Activated CD4-positive, alpha-beta memory T cell treated with anti-CD3 and anti-CD28 coated beads for 36 hours (primary cell): ENCODE measurements at regions not wholly inside any gene's neighbourhood (a gene's known extent, or its start where the extent isn't known, plus 50 kb on each side); places are given as distances from the start of the nearest gene placed in this dataset.
"Not testable (repeated sequence)": the region's sequence is repeated elsewhere in the genome, so short reads cannot be mapped to it uniquely, and the experiment has no call there.

ENCODE experiments used
- CTCF ChIA-PET: fragments of 350-600 bp; sonication (Branson Sonifier 250); formaldehyde crosslinking; loops from one replicate; lab custom pipeline; 2021; ENCODE audit warnings: antibody characterized with exemption, inconsistent platforms; lab: Charles Lee
- POLR2A ChIA-PET: fragments of 350-600 bp; sonication (Branson Sonifier 250); formaldehyde crosslinking; loops from one replicate; lab custom pipeline; 2021; ENCODE audit warnings: antibody characterized with exemption; lab: Charles Lee
- DNase-seq: peaks from one replicate; pipeline ENCODE4 v3.0.0-alpha.2; 2020
- H3K27ac Mint-ChIP-seq: one replicate; pipeline ENCODE4 v1.8.0; 2021; ENCODE audit warnings: mixed read lengths
- H3K27me3 Mint-ChIP-seq: one replicate; pipeline ENCODE4 v1.8.0; 2021; ENCODE audit warnings: mixed read lengths
- H3K36me3 Mint-ChIP-seq: one replicate; pipeline ENCODE4 v1.8.0; 2021; ENCODE audit warnings: mixed read lengths
- H3K4me1 Mint-ChIP-seq: one replicate; pipeline ENCODE4 v1.8.0; 2021; ENCODE audit warnings: low read depth, mixed read lengths
- H3K4me3 Mint-ChIP-seq: one replicate; pipeline ENCODE4 v1.8.0; 2021; ENCODE audit warnings: mild to moderate bottlenecking, mixed read lengths
- H3K9me3 Mint-ChIP-seq: one replicate; pipeline ENCODE4 v1.8.0; 2021; ENCODE audit warnings: mixed read lengths
- intact Hi-C: fragments of 100-400 bp; cut with micrococcal nuclease; formaldehyde crosslinking; loops from one replicate; pipeline ENCODE4 v1.15.1; 2023

GRCh38 chr18:30689216-30689615 is 353.3 kb downstream of the DSC3 start:
- intact Hi-C loops: no loop called here
- Mint-ChIP-seq H3K36me3 (no peaks in the 10 kb centered on the region), H3K4me3 (no peak overlapping the region), H3K27me3 (no peaks in the 10 kb centered on the region), H3K4me1 (no peaks in the 10 kb centered on the region), H3K27ac (no peak overlapping the region), H3K9me3 (peaks cover 18% of the 10 kb centered on the region)
- no peak for DNase-seq
- ChIA-PET CTCF (no interaction called here), POLR2A (no interaction called here)

- H3K9me3 Mint-ChIP-seq: peaks cover 18% of the 10 kb centered on the region
- H3K27me3 Mint-ChIP-seq: no peaks in the 10 kb centered on the region
- intact Hi-C loops: no loop called here
- ChIA-PET CTCF (no interaction called here), POLR2A (no interaction called here)
- no peaks in the 10 kb centered on the region for H3K4me1 Mint-ChIP-seq
- DNase-seq: no peak
- no peak overlapping the region for H3K4me3 Mint-ChIP-seq
- no peak overlapping the region for H3K27ac Mint-ChIP-seq
- no peaks in the 10 kb centered on the region for H3K36me3 Mint-ChIP-seq
Observed at GRCh38 chr18:30687501-30687900, 355.0 kb downstream of the DSC3 start.

GRCh38 chr18:30684825-30685481 is 357.6 kb downstream of the DSC3 start:
- Mint-ChIP-seq H3K9me3 (peaks cover 18% of the 10 kb centered on the region), H3K36me3 (no peaks in the 10 kb centered on the region), H3K4me3 (no peak overlapping the region), H3K27me3 (no peaks in the 10 kb centered on the region), H3K4me1 (no peaks in the 10 kb centered on the region), H3K27ac (no peak overlapping the region)
- intact Hi-C loops: no loop called here
- CTCF ChIA-PET: no interaction called here
- POLR2A ChIA-PET: no interaction called here
- DNase-seq: no peak

GRCh38 chr18:30683836-30684235 is 358.7 kb downstream of the DSC3 start:
- ChIA-PET CTCF (no interaction called here), POLR2A (no interaction called here)
- Mint-ChIP-seq H3K4me3 (no peak overlapping the region), H3K9me3 (peaks cover 15% of the 10 kb centered on the region), H3K36me3 (no peaks in the 10 kb centered on the region), H3K27me3 (no peaks in the 10 kb centered on the region), H3K27ac (no peak overlapping the region), H3K4me1 (no peaks in the 10 kb centered on the region)
- no peak for DNase-seq
- intact Hi-C loops: no loop called here

- intact Hi-C loops: no loop called here
- Mint-ChIP-seq H3K4me1 (no peaks in the 10 kb centered on the region), H3K36me3 (no peaks in the 10 kb centered on the region), H3K27me3 (no peaks in the 10 kb centered on the region), H3K9me3 (peaks cover 9% of the 10 kb centered on the region), H3K27ac (no peak overlapping the region), H3K4me3 (no peak overlapping the region)
- POLR2A ChIA-PET: no interaction called here
- CTCF ChIA-PET: no interaction called here
- DNase-seq: no peak
Observed at GRCh38 chr18:30682672-30683071, 359.9 kb downstream of the DSC3 start.

GRCh38 chr18:30679285-30679930 is 363.1 kb downstream of the DSC3 start:
- intact Hi-C loops: no loop called here
- Mint-ChIP-seq H3K27ac (no peak overlapping the region), H3K4me3 (no peak overlapping the region), H3K9me3 (no peaks in the 10 kb centered on the region), H3K4me1 (no peaks in the 10 kb centered on the region), H3K27me3 (no peaks in the 10 kb centered on the region), H3K36me3 (no peaks in the 10 kb centered on the region)
- ChIA-PET CTCF (interaction anchor here (0.5 kb wide), 1 partner anchor 312 kb away, joined by 3 read pairs; no protein-coding TSS in a partner anchor), POLR2A (no interaction called here)
- no peak for DNase-seq

- H3K4me3 Mint-ChIP-seq, intact Hi-C loops, H3K36me3 Mint-ChIP-seq, H3K27ac Mint-ChIP-seq, CTCF ChIA-PET, H3K4me1 Mint-ChIP-seq, H3K9me3 Mint-ChIP-seq, POLR2A ChIA-PET, DNase-seq, H3K27me3 Mint-ChIP-seq: not testable (repeated sequence)
Observed at GRCh38 chr18:30677813-30678212, 364.7 kb downstream of the DSC3 start.

GRCh38 chr18:30676053-30676480 is 366.5 kb downstream of the DSC3 start:
- Mint-ChIP-seq H3K27ac (no peak overlapping the region), H3K9me3 (peaks cover 2% of the 10 kb centered on the region), H3K36me3 (no peaks in the 10 kb centered on the region), H3K4me3 (no peak overlapping the region), H3K4me1 (no peaks in the 10 kb centered on the region), H3K27me3 (no peaks in the 10 kb centered on the region)
- ChIA-PET POLR2A (no interaction called here), CTCF (no interaction called here)
- no peak for DNase-seq
- intact Hi-C loops: no loop called here

- H3K27ac Mint-ChIP-seq: no peak overlapping the region
- no peak overlapping the region for H3K4me3 Mint-ChIP-seq
- CTCF ChIA-PET: no interaction called here
- H3K27me3 Mint-ChIP-seq: no peaks in the 10 kb centered on the region
- no peak for DNase-seq
- peaks cover 5% of the 10 kb centered on the region for H3K9me3 Mint-ChIP-seq
- no peaks in the 10 kb centered on the region for H3K36me3 Mint-ChIP-seq
- POLR2A ChIA-PET: no interaction called here
- no peaks in the 10 kb centered on the region for H3K4me1 Mint-ChIP-seq
- intact Hi-C loops: no loop called here
Observed at GRCh38 chr18:30675493-30675892, 367.0 kb downstream of the DSC3 start.

GRCh38 chr18:30675072-30675471 is 367.5 kb downstream of the DSC3 start:
- H3K4me3 Mint-ChIP-seq: no peak overlapping the region

GRCh38 chr18:30674596-30674995 is 367.9 kb downstream of the DSC3 start:
- CTCF ChIA-PET: no interaction called here
- H3K27me3 Mint-ChIP-seq: no peaks in the 10 kb centered on the region
- no peak overlapping the region for H3K4me3 Mint-ChIP-seq
- POLR2A ChIA-PET: no interaction called here
- H3K36me3 Mint-ChIP-seq: no peaks in the 10 kb centered on the region
- H3K9me3 Mint-ChIP-seq: peaks cover 10% of the 10 kb centered on the region
- no peak overlapping the region for H3K27ac Mint-ChIP-seq
- H3K4me1 Mint-ChIP-seq: no peaks in the 10 kb centered on the region
- DNase-seq: no peak
- intact Hi-C loops: no loop called here

More at GRCh38 chr18:30675072-30675471, 367.5 kb downstream of the DSC3 start:
- intact Hi-C loops: no loop called here
- no peaks in the 10 kb centered on the region for H3K36me3 Mint-ChIP-seq
- no peaks in the 10 kb centered on the region for H3K27me3 Mint-ChIP-seq
- POLR2A ChIA-PET: no interaction called here
- DNase-seq: no peak
- H3K4me1 Mint-ChIP-seq: no peaks in the 10 kb centered on the region
- CTCF ChIA-PET: no interaction called here
- H3K27ac Mint-ChIP-seq: no peak overlapping the region
- peaks cover 9% of the 10 kb centered on the region for H3K9me3 Mint-ChIP-seq

GRCh38 chr18:30672439-30672838 is 370.1 kb downstream of the DSC3 start:
- H3K36me3 Mint-ChIP-seq, DNase-seq, POLR2A ChIA-PET, H3K27ac Mint-ChIP-seq, intact Hi-C loops, H3K4me3 Mint-ChIP-seq, H3K27me3 Mint-ChIP-seq, CTCF ChIA-PET, H3K4me1 Mint-ChIP-seq: not testable (repeated sequence)
- H3K9me3 Mint-ChIP-seq: peaks cover 15% of the 10 kb centered on the region

- no peak overlapping the region for H3K4me3 Mint-ChIP-seq
- H3K27ac Mint-ChIP-seq: no peak overlapping the region
- POLR2A ChIA-PET: no interaction called here
- peaks cover 17% of the 10 kb centered on the region for H3K9me3 Mint-ChIP-seq
- DNase-seq: no peak
- CTCF ChIA-PET: no interaction called here
- no peaks in the 10 kb centered on the region for H3K27me3 Mint-ChIP-seq
- no peaks in the 10 kb centered on the region for H3K4me1 Mint-ChIP-seq
- intact Hi-C loops: no loop called here
- no peaks in the 10 kb centered on the region for H3K36me3 Mint-ChIP-seq
Observed at GRCh38 chr18:30658306-30658705, 384.2 kb downstream of the DSC3 start.
